ENCODE measurements at regions not wholly inside any gene's neighbourhood (a gene's known extent, or its start where the extent isn't known, plus 50 kb on each side); places are given as distances from the start of the nearest gene placed in this dataset.

DNA sequence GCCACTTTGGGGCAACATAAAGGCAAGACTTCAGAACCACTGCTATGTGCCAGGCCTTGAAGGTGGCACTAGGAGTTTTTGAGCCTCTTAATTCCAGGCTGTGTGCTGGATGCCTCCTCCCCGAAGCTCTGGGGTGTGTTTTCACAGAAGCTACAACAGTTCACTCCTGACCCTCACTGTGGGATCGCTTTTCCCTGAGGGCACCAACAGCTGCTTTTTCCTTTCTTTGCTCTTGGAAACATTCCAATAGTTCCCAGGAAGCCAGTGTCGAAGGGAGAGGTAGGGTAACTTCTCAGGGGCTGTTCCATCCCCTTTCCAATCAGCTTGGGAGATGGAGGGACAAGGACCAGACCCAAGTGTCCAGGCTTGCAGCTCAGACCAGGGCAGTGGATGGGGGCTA lies 153.4 kb downstream of the C1orf94 start:
- no peaks in the 10 kb centered on the region for H4K20me1 ChIP-seq (ENCODE audit: insufficient read depth, low read length)
- intact Hi-C loops (cut with micrococcal nuclease) = no loop called here
- no peaks in the 10 kb centered on the region for H3K79me2 ChIP-seq (ENCODE audit: insufficient read depth, low read length)
- Mint-ChIP-seq H3K4me3 (no peak overlapping the region), H3K36me3 (no peaks in the 10 kb centered on the region), H3K27ac (no peak overlapping the region), H3K4me1 (no peaks in the 10 kb centered on the region), H3K9me3 (peaks cover 0 to 2% (median 0%) of the 10 kb centered on the region in 7 donors), H3K27me3 (ENCODE audit: low read depth in 3 of 3) (peaks cover 0 to 3% (median 0%) of the 10 kb centered on the region in 3 donors)
- no peak for DNase-seq
- no peak overlapping the region for H3K9ac ChIP-seq (ENCODE audit: insufficient read depth, low read length, poor library complexity, severe bottlenecking)
- H2AFZ ChIP-seq (ENCODE audit: insufficient read depth, low read depth, low read length, poor library complexity, severe bottlenecking) = no peak overlapping the region
- no peak overlapping the region for H3K4me2 ChIP-seq (replicated peaks; ENCODE audit: extremely low read depth, low read length, poor library complexity, severe bottlenecking)
- H3K27ac ChIP-seq (ENCODE audit: low read depth in 1 of 2, low read length in 2 of 2) = no peak overlapping the region
- H3K4me3 ChIP-seq (replicated peaks in 1 of 3; ENCODE audit: low read depth in 2 of 3, low read length in 3 of 3) = no peak overlapping the region
- no peaks in the 10 kb centered on the region for H3K4me1 ChIP-seq (ENCODE audit: control insufficient read depth in 1 of 2, insufficient read depth in 2 of 2, low read length in 2 of 2)
- no peaks in the 10 kb centered on the region for H3K9me3 ChIP-seq (replicated peaks in 1 of 2; ENCODE audit: control insufficient read depth in 1 of 2, insufficient read depth in 1 of 2, low read length in 2 of 2)
- no peaks in the 10 kb centered on the region for H3K27me3 ChIP-seq (ENCODE audit: control insufficient read depth in 2 of 2, insufficient read depth in 2 of 2, low read length in 2 of 2)
- TF ChIP-seq, protein P1, sequence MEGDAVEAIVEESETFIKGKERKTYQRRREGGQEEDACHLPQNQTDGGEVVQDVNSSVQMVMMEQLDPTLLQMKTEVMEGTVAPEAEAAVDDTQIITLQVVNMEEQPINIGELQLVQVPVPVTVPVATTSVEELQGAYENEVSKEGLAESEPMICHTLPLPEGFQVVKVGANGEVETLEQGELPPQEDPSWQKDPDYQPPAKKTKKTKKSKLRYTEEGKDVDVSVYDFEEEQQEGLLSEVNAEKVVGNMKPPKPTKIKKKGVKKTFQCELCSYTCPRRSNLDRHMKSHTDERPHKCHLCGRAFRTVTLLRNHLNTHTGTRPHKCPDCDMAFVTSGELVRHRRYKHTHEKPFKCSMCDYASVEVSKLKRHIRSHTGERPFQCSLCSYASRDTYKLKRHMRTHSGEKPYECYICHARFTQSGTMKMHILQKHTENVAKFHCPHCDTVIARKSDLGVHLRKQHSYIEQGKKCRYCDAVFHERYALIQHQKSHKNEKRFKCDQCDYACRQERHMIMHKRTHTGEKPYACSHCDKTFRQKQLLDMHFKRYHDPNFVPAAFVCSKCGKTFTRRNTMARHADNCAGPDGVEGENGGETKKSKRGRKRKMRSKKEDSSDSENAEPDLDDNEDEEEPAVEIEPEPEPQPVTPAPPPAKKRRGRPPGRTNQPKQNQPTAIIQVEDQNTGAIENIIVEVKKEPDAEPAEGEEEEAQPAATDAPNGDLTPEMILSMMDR (IDR thresholded peaks at IDR 0.05) = no peak
- H3K36me3 ChIP-seq (replicated peaks in 1 of 2; ENCODE audit: control insufficient read depth in 1 of 2, insufficient read depth in 2 of 2, low read length in 2 of 2) = no peaks in the 10 kb centered on the region
- 67% methylated on average over 1 of the region's 3 CpGs for WGBS (ENCODE audit: insufficient coverage)

DNA sequence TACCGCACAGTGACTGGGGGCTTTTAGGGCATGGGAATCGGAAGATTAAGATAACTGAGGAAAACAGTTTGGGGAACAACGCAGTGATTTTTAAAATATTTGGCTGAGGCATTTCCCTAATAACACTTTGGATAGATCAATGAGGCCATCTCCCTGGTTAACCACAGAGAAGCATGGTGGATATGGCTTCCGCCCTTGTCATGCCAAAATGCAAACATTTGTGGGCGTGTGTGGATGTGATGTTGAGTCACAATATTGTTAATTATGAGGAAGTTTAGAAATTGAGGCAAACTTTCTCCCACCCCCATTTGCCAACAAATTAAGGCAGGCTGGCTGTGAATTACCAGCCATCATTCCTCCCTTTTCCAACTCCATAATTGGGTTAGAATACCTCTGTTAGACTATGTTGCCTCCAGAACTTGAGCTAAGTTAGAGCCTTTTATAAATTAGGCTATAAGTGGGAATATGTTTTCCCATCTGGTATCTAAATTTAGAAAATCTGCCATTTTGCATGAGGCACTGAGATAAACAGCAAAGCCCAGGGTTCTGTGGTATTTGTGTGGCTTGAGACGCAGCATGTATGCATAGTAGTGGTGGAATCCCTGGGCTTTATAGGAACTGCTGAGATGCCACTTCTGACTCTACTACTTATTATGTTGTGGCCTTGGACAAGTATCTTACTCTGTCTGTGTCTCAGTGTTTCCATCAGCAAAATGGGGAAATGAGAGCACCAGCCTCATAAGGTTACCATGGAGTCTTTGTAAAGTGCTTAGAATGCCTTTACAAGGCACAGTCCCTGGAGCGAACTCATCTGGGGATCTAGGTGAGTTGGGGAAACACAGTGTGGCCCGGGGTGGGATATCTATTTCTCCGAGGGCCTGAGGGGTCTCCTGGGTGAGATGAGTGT lies 154.6 kb downstream of the C1orf94 start:
- Histone ChIP-seq H3K79me2 (ENCODE audit: insufficient read depth, low read length) (no peaks in the 10 kb centered on the region), H3K4me3 (replicated peaks in 1 of 3; ENCODE audit: low read depth in 2 of 3, low read length in 3 of 3) (no peak overlapping the region), H2AFZ (ENCODE audit: insufficient read depth, low read depth, low read length, poor library complexity, severe bottlenecking) (no peak overlapping the region), H3K9me3 (replicated peaks in 1 of 2; ENCODE audit: control insufficient read depth in 1 of 2, insufficient read depth in 1 of 2, low read length in 2 of 2) (no peaks in the 10 kb centered on the region), H4K20me1 (ENCODE audit: insufficient read depth, low read length) (no peaks in the 10 kb centered on the region), H3K36me3 (replicated peaks in 1 of 2; ENCODE audit: control insufficient read depth in 1 of 2, insufficient read depth in 2 of 2, low read length in 2 of 2) (no peaks in the 10 kb centered on the region), H3K9ac (ENCODE audit: insufficient read depth, low read length, poor library complexity, severe bottlenecking) (no peak overlapping the region), H3K4me1 (ENCODE audit: control insufficient read depth in 1 of 2, insufficient read depth in 2 of 2, low read length in 2 of 2) (no peaks in the 10 kb centered on the region), H3K27me3 (ENCODE audit: control insufficient read depth in 2 of 2, insufficient read depth in 2 of 2, low read length in 2 of 2) (no peaks in the 10 kb centered on the region), H3K4me2 (replicated peaks; ENCODE audit: extremely low read depth, low read length, poor library complexity, severe bottlenecking) (no peak overlapping the region), H3K27ac (ENCODE audit: low read depth in 1 of 2, low read length in 2 of 2) (no peak overlapping the region)
- no peak overlapping the region for H3K4me3 Mint-ChIP-seq
- H3K36me3 Mint-ChIP-seq = no peaks in the 10 kb centered on the region
- WGBS (ENCODE audit: insufficient coverage) = 100% methylated on average over 4 of the region's 9 CpGs
- TF ChIP-seq, protein P1 (IDR thresholded peaks at IDR 0.05) = no peak
- intact Hi-C loops (cut with micrococcal nuclease) = no loop called here
- peaks cover 0 to 3% (median 0%) of the 10 kb centered on the region in 3 donors for H3K27me3 Mint-ChIP-seq (ENCODE audit: low read depth in 3 of 3)
- H3K27ac Mint-ChIP-seq = no peak overlapping the region
- H3K9me3 Mint-ChIP-seq = peaks cover 0 to 3% (median 0%) of the 10 kb centered on the region in 7 donors
- no peaks in the 10 kb centered on the region for H3K4me1 Mint-ChIP-seq
- DNase-seq = no peak
